ENCODE measurements at regions not wholly inside any gene's neighbourhood (a gene's known extent, or its start where the extent isn't known, plus 50 kb on each side); places are given as distances from the start of the nearest gene placed in this dataset.

DNA sequence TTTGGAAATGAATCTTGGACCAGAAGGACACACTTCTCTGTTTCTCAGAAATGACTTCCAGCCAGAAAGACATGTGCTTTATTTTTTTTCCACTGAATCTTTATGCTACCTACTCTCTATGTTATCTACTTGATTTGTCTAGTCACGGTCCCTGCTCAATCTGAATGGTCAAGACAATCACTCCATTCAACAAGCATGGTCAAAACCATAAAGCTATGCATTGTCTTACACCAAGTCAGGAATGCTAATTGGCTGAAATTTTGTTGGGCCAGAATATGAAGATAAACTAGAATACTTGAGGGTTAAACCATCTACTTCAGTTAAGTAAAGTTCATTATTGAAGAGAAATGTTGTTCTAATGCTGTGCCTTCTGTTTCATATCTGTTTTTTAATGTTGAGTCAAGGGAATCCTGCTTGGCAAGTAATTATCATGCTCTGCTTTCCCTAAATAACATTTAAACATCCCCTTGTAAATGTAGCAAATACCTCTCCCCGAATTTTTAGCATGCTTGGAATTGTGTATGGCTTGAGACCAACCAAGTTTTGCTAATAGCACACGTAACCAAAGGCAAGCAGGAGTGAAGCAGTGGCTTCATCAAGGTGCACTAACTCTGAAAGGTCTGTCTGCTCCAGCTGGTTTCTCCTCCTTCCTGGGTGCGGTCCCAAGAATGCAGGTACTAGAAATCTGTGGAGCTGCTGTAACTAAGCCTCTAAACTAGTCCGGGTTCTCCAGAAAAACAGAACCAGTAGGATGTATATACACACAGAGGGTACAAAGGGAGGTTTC, 190.3 kb upstream of the CDYL start:
- DNase-seq: no peak

DNA sequence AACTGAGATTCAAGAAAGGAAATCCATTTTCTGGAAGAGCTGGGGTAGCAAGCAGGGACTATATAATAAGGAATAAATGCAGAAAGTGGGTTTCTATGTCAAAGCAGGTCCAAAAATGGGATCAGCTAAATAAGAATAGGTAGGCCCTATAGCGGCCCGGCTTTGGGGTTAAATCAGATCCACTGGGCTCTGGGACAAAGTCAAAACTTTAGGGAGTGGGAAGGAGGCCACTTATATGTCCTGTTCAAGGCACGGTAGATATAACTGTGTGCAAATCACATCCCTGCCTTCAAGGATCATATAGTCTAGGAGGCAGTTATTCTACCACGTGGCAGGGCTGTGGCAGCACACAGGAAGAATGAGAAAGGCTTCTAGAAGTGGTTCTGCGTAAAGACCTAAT, 191.4 kb upstream of the CDYL start:
- no peak for DNase-seq

DNA sequence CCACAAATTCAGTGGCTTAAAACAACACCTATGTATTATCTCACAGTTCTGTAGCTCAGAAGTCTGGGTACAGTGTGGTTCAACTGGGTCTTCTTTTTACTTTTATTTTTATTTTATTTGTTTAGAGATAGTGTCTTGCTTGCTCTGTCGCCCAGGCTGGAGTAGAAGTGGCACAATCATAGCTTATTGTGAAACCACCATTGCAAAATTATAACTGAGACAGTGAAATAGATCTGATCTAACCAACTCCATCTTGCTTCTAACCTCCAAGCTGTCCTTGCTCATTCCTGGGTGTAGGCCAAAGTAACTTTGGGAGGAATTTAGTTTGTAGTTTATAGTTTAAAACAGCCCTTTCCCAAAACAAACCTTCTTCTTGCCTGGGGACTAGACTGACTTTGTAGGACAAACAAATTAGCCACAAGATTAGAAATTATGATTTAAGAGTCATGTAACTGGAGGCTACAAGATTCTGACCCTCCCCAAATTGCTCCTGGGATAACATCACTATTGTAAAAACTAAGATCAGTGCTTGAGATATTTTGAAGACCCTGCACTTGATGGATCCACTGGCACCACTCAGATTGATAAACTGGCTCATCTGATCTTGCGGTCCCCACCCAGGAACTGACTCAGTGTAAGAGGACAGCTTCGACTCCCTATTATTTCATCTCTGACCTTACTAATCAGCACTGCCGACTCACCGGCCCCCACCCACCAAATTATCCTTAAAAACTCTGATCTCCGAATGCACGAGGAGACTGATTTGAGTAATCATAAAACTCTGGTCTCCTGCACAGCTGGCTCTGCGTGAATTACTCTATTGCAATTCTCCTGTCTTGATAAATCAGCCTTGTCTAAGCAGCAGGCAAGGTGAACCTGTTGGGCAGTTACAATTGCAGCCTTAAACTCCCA, 193.4 kb upstream of the CDYL start:
- no peak for DNase-seq

- DNase-seq: no peak
Measured at GRCh38 chr6:4581468-4582385, 194.5 kb upstream of the CDYL start.

- DNase-seq: no peak
Measured at GRCh38 chr6:4580361-4580760, 195.8 kb upstream of the CDYL start.

- no peak for DNase-seq
Measured at GRCh38 chr6:4577406-4577805, 198.8 kb upstream of the CDYL start.

- DNase-seq: no peak
Measured at GRCh38 chr6:4575714-4576113, 200.5 kb upstream of the CDYL start.

- DNase-seq: no peak
Measured at GRCh38 chr6:4574007-4574406, 202.2 kb upstream of the CDYL start.

GRCh38 chr6:4571011-4571410, 205.2 kb upstream of the CDYL start:
- no peak for DNase-seq

GRCh38 chr6:4568138-4568537, 208.1 kb upstream of the CDYL start:
- DNase-seq: no peak

- no peak for DNase-seq
Measured at GRCh38 chr6:4567141-4567540, 209.1 kb upstream of the CDYL start.

GRCh38 chr6:4565301-4566250, 210.6 kb upstream of the CDYL start:
- no peak for DNase-seq

- peak in 1 of 2 experiments; percentile 52 for DNase-seq
Measured at GRCh38 chr6:4564801-4565271, 211.4 kb upstream of the CDYL start.

GRCh38 chr6:4563877-4564276, 212.3 kb upstream of the CDYL start:
- no peak for DNase-seq

DNA sequence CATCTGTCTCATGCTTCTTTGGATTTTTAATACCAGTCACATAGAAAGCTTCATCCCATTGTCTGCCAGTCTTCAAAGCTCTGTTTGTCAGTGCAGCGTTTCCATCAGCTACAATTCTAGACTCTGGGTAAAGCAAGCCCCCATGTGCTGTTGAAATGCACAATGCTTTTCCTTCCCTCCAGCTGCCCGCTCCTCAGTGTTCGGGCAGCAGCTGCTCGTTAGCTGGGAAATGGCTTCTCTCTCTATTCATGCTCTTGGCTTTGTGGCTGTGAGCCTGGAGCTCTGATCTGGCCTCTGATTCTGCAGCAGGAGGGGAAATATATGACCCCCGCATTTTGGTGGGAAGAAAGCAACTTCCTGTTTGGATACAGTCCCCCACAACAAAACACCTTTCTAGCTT, 213.0 kb upstream of the CDYL start:
- no peak for DNase-seq

GRCh38 chr6:4561773-4562400, 214.3 kb upstream of the CDYL start:
- no peak for DNase-seq

DNA sequence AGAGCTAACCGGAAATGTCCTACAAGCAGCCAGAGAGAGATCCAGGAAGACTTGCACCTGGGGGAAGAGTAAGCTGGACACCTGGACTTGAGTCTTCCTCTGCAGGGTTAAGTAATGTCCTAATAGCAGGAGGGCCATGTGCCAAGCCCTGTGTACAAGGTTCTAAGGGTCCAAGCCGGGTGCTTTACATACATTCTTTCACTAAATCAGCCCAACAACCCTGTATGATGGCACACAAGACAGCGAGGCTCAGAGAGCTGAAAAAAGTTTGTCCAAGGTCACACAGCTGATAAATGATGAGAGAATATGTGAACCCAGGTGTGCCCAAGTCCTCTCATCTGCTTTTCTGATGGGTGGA, 215.1 kb upstream of the CDYL start:
- DNase-seq: no peak

DNA sequence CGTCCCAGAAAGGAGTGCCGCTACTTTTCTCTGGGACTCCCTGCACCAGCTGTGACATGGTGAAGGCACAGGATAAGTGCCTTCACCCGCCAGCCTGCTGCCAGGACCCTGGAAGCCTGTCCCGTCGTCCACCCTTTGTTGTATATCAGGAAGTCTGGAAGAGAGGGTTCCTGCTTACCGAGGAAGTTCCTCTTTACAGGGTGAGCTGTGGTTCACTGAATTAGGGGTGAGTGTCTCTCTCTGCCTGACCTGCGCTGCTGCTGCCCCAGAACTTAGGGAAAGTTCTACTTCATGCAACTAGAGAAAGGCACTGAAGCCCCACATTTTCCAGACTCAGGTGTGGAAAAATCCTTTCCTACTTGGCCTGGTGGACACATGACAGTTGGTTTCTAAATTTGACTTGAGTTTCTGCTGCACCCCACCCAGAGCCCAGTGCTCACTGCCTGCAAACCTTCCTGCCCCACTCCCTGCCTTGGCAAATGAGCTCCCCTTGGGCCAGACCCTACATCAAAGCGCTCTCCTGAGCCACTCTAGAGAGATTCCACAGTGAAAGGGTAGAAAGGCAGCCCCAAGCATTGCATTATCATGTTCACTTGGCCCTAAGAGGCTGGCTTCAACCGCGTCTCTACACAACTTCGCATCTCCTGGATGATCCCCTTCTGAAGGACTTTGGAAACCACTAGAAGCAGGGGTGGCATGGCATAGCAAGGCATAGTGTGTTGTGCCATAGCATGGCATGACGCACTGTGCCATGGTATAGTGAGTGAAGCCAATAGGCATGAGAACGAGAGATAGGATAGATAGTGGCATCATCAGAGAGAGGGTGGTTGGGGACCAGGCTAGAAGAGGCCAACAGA, 215.8 kb upstream of the CDYL start:
- DNase-seq: no peak

GRCh38 chr6:4559281-4559875, 216.8 kb upstream of the CDYL start:
- no peak for DNase-seq

- DNase-seq: no peak
Measured at GRCh38 chr6:4554645-4555044, 221.6 kb upstream of the CDYL start.
